ENCODE measurements at regions not wholly inside any gene's neighbourhood (a gene's known extent, or its start where the extent isn't known, plus 50 kb on each side); places are given as distances from the start of the nearest gene placed in this dataset.

DNA sequence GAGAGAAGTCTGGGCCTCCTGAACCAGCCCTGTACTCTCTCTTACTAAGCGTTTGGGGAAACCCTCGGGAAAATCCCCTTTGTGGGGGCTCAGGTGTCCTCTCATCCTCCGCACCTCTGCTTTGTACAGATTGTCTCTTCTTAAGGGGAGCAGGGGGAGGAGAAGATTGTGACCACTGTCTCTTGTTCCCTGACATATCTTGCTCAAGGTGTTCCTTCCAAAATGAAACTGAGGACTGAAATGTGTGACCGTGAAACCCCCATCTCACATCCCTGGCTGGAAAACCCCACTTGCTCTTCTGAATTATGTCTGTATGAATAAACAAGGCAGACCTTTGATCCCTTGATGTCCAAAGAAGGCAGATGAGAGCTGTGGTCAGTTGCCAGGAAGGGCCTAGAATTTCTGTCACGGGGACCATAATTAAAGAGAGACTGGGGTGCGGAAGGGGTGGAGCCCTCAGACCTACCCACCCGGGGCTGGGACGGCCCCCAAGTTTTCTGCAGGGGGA lies 369.8 kb downstream of the AACS start:
- TF ChIP-seq, protein P1, sequence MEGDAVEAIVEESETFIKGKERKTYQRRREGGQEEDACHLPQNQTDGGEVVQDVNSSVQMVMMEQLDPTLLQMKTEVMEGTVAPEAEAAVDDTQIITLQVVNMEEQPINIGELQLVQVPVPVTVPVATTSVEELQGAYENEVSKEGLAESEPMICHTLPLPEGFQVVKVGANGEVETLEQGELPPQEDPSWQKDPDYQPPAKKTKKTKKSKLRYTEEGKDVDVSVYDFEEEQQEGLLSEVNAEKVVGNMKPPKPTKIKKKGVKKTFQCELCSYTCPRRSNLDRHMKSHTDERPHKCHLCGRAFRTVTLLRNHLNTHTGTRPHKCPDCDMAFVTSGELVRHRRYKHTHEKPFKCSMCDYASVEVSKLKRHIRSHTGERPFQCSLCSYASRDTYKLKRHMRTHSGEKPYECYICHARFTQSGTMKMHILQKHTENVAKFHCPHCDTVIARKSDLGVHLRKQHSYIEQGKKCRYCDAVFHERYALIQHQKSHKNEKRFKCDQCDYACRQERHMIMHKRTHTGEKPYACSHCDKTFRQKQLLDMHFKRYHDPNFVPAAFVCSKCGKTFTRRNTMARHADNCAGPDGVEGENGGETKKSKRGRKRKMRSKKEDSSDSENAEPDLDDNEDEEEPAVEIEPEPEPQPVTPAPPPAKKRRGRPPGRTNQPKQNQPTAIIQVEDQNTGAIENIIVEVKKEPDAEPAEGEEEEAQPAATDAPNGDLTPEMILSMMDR (IDR thresholded peaks at IDR 0.05; ENCODE audit: poor library complexity, severe bottlenecking): no peak
- TF ChIP-seq EZH2 (IDR thresholded peaks at IDR 0.05; ENCODE audit: borderline replicate concordance, insufficient read depth, low read length, poor library complexity, severe bottlenecking) (no peak), POLR2AphosphoS5 (IDR thresholded peaks at IDR 0.05) (no peak), EP300 (conservative IDR thresholded peaks at IDR 0.05; ENCODE audit: poor library complexity, severe bottlenecking) (no peak), TAF1 (IDR thresholded peaks at IDR 0.05; ENCODE audit: low read depth) (no peak), RAD21 (conservative IDR thresholded peaks at IDR 0.05) (no peak)
- TF ChIP-seq, protein P2, sequence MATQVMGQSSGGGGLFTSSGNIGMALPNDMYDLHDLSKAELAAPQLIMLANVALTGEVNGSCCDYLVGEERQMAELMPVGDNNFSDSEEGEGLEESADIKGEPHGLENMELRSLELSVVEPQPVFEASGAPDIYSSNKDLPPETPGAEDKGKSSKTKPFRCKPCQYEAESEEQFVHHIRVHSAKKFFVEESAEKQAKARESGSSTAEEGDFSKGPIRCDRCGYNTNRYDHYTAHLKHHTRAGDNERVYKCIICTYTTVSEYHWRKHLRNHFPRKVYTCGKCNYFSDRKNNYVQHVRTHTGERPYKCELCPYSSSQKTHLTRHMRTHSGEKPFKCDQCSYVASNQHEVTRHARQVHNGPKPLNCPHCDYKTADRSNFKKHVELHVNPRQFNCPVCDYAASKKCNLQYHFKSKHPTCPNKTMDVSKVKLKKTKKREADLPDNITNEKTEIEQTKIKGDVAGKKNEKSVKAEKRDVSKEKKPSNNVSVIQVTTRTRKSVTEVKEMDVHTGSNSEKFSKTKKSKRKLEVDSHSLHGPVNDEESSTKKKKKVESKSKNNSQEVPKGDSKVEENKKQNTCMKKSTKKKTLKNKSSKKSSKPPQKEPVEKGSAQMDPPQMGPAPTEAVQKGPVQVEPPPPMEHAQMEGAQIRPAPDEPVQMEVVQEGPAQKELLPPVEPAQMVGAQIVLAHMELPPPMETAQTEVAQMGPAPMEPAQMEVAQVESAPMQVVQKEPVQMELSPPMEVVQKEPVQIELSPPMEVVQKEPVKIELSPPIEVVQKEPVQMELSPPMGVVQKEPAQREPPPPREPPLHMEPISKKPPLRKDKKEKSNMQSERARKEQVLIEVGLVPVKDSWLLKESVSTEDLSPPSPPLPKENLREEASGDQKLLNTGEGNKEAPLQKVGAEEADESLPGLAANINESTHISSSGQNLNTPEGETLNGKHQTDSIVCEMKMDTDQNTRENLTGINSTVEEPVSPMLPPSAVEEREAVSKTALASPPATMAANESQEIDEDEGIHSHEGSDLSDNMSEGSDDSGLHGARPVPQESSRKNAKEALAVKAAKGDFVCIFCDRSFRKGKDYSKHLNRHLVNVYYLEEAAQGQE (IDR thresholded peaks at IDR 0.05; ENCODE audit: borderline replicate concordance): no peak
